HepG2 (cell line): ENCODE measurements at regions not wholly inside any gene's neighbourhood (a gene's known extent, or its start where the extent isn't known, plus 50 kb on each side); places are given as distances from the start of the nearest gene placed in this dataset.
A peak's percentile ranks its signal among the peaks of the same experiment; 100 is the strongest.

ENCODE experiments used
- ATAC-seq: fragments of 200-7000 bp; cut with Tn5 transposase; 3 replicates; pipeline ENCODE4 v1.9.1; 2020; ENCODE audit warnings: mild to moderate bottlenecking, moderate library complexity
- BruUV-seq: library from RNA; stranded (reverse); fragments of 400-500 nt; replicated peaks from 2 replicates; lab custom pipeline; 2021; lab: Mats Ljungman, UMichigan
- CTCF ChIA-PET: fragments of 300-600 bp; formaldehyde crosslinking; extraction: SDS; loops from one replicate; lab custom pipeline; 2021; ENCODE audit warnings: low total read pairs, inconsistent platforms, low intra/inter-chr PET ratio; lab: Yijun Ruan, JAX
- POLR2A ChIA-PET: fragments of 350-600 bp; sonication (Branson Sonifier 250); formaldehyde crosslinking; loops from one replicate; lab custom pipeline; 2020; ENCODE audit warnings: antibody characterized with exemption, inconsistent platforms; lab: Yijun Ruan, JAX
- DNase-seq: peaks from one replicate; pipeline ENCODE4 v3.0.0-alpha.2; 2015; ENCODE audit warnings: low spot score
- FAIRE-seq: peaks from 3 replicates; lab custom pipeline; 2011; peaks lifted over from hg19 to GRCh38; lab: Jason Lieb, UNC
- H2AFZ ChIP-seq: one replicate; pipeline ENCODE4 v1.6.1; 2011; ENCODE audit warnings: low read length, inconsistent platforms
- H3K27ac ChIP-seq: fragments of 300-600 bp; 3 replicates; pipeline ENCODE4 v1.8.0; 2011; ENCODE audit warnings: mixed run types, mild to moderate bottlenecking, mixed read lengths, low read length, inconsistent platforms; ENCODE audit not compliant: insufficient read depth; ENCODE audit errors: extremely low read length
- H3K27me3 ChIP-seq, 2 experiments: fragments of 200-600 bp in 1 of 2; 2 replicates in 1 of 2; 3 replicates in 1 of 2; pipeline versions ENCODE4 v1.6.0 to v1.8.0; 2011; ENCODE audit warnings: low read length in 2 of 2, mild to moderate bottlenecking in 2 of 2, moderate library complexity in 2 of 2, inconsistent platforms in 1 of 2; ENCODE audit not compliant: insufficient read depth in 2 of 2, control insufficient read depth in 1 of 2
- H3K36me3 ChIP-seq, 2 experiments: fragments of 200-600 bp in 1 of 2; replicated peaks in 1 of 2; 2 replicates in 1 of 2; 3 replicates in 1 of 2; pipeline versions ENCODE4 v1.5.1 to v1.8.0; 2011; ENCODE audit warnings: low read length in 2 of 2, inconsistent platforms in 1 of 2; ENCODE audit not compliant: insufficient read depth in 2 of 2, control insufficient read depth in 1 of 2
- H3K4me1 ChIP-seq: 2 replicates; pipeline ENCODE4 v1.5.1; 2012; ENCODE audit warnings: low read length, inconsistent platforms; ENCODE audit not compliant: insufficient read depth
- H3K4me2 ChIP-seq: 2 replicates; pipeline ENCODE4 v1.6.0; 2011; ENCODE audit warnings: low read depth, low read length, inconsistent platforms
- H3K4me3 ChIP-seq, 3 experiments: fragments of 200-600 bp in 1 of 3; sonication (generic), shearing (Covaris generic) in 1 of 3; replicated peaks in 1 of 3; 2 replicates each; pipeline ENCODE4 v1.5.1; 2011 to 2016; ENCODE audit warnings: low read length in 3 of 3, inconsistent platforms in 2 of 3, low read depth in 2 of 3, mild to moderate bottlenecking in 2 of 3, control low read depth in 1 of 3, mixed read lengths in 1 of 3; ENCODE audit not compliant: insufficient read depth in 1 of 3
- H3K79me2 ChIP-seq: one replicate; pipeline ENCODE4 v1.6.1; 2011; ENCODE audit warnings: low read length, inconsistent platforms; ENCODE audit not compliant: insufficient read depth
- H3K9ac ChIP-seq: 2 replicates; pipeline ENCODE4 v1.6.0; 2011; ENCODE audit warnings: mild to moderate bottlenecking, low read depth, low read length, inconsistent platforms; ENCODE audit not compliant: insufficient read depth
- H3K9me3 ChIP-seq: 2 replicates; pipeline ENCODE4 v1.5.1; 2012; ENCODE audit warnings: mild to moderate bottlenecking, low read length
- H4K20me1 ChIP-seq: 2 replicates; pipeline ENCODE4 v1.6.0; 2011; ENCODE audit warnings: inconsistent platforms, mild to moderate bottlenecking, low read length, moderate library complexity; ENCODE audit not compliant: insufficient read depth
- ARHGAP35 ChIP-seq: sonication (generic); formaldehyde crosslinking; IDR thresholded peaks from 2 replicates; pipeline ENCODE4 v1.9.0; 2022; ENCODE audit warnings: mild to moderate bottlenecking, inconsistent platforms, moderate library complexity, missing genetic modification reagents, borderline replicate concordance
- ATM ChIP-seq: fragments of 450-650 bp; IDR thresholded peaks from 2 replicates; pipeline ENCODE4 v1.7.1; 2017; ENCODE audit warnings: mild to moderate bottlenecking, borderline replicate concordance
- CENPT ChIP-seq: sonication (generic); formaldehyde crosslinking; IDR thresholded peaks from 2 replicates; pipeline ENCODE4 v1.8.0; 2022; ENCODE audit warnings: low read depth, mild to moderate bottlenecking, moderate library complexity, missing genetic modification reagents
- CREB1 ChIP-seq, 2 experiments: fragments of 450-650 bp in 1 of 2; IDR thresholded peaks; 2 replicates each; pipeline ENCODE4 v1.6.1; 2016 to 2017; ENCODE audit warnings: control low read depth in 1 of 2, mild to moderate bottlenecking in 1 of 2, missing compliant biosample characterization in 1 of 2, missing genetic modification characterization in 1 of 2
- FOXC1 ChIP-seq: sonication (generic); formaldehyde crosslinking; IDR thresholded peaks from 2 replicates; pipeline ENCODE4 v1.8.0; 2022; ENCODE audit warnings: mild to moderate bottlenecking, missing genetic modification reagents, borderline replicate concordance
- HCFC1 ChIP-seq: fragments of 150-350 bp; IDR thresholded peaks from 2 replicates; pipeline ENCODE4 v1.6.1; 2014; ENCODE audit warnings: low read depth, low read length
- PCBP1 ChIP-seq: fragments of 200-400 bp; formaldehyde crosslinking; IDR thresholded peaks from 2 replicates; pipeline ENCODE4 v1.6.1; 2017; ENCODE audit warnings: mild to moderate bottlenecking, low read depth, low read length, borderline replicate concordance
- PLSCR1 ChIP-seq: sonication (generic); formaldehyde crosslinking; IDR thresholded peaks from 2 replicates; pipeline ENCODE4 v1.5.0; 2020; ENCODE audit warnings: missing genetic modification reagents, mild to moderate bottlenecking, borderline replicate concordance
- ZNF230 ChIP-seq: sonication (generic); formaldehyde crosslinking; IDR thresholded peaks from 2 replicates; pipeline ENCODE4 v1.4.0; 2020; ENCODE audit warnings: mild to moderate bottlenecking, missing genetic modification reagents
- ZNF256 ChIP-seq: sonication (generic); formaldehyde crosslinking; conservative IDR thresholded peaks from 2 replicates; pipeline ENCODE4 v1.4.0; 2020; ENCODE audit warnings: missing genetic modification reagents
- ZSCAN21 ChIP-seq: sonication (generic); formaldehyde crosslinking; IDR thresholded peaks from 2 replicates; pipeline ENCODE4 v1.8.0; 2022; ENCODE audit warnings: mild to moderate bottlenecking, missing genetic modification reagents, moderate library complexity, borderline replicate concordance
- WGBS: methylation state at CpG from one replicate; pipeline ENCODE4 v1.1.6; 2017; ENCODE audit warnings: low lambda C conversion rate; 5-methylcytosine and 5-hydroxymethylcytosine counted together
- in situ Hi-C: cut with HindIII; loops from 2 replicates; pipeline ENCODE4 v1.10.0; 2017; ENCODE audit warnings: low pct_unique_long_range_greater_than_20kb; ENCODE audit not compliant: extremely low pct_ligation_motif_present
- intact Hi-C: fragments of 100-400 bp; cut with micrococcal nuclease; formaldehyde crosslinking; loops from one replicate; pipeline ENCODE4 v1.10.0; 2022; ENCODE audit not compliant: unreplicated experiment

- no peak overlapping the region for H2AFZ ChIP-seq
- BruUV-seq = no TSS peak
- in situ Hi-C loops = no loop called here
- no peaks in the 10 kb centered on the region for H3K4me1 ChIP-seq
- H3K4me2 ChIP-seq = no peak overlapping the region
- no peak overlapping the region for H3K27ac ChIP-seq
- CTCF ChIA-PET = no interaction called here
- DNase-seq (no peak), ATAC-seq (no peak), FAIRE-seq (no peak)
- WGBS = 36% methylated on average over 1 of the region's 1 CpG
- no peak overlapping the region for H3K4me3 ChIP-seq
- intact Hi-C loops = no loop called here
- H3K36me3 ChIP-seq = no peaks in the 10 kb centered on the region
- no peaks in the 10 kb centered on the region for H3K9me3 ChIP-seq
- H4K20me1 ChIP-seq = no peaks in the 10 kb centered on the region
- no peaks in the 10 kb centered on the region for H3K79me2 ChIP-seq
- H3K27me3 ChIP-seq = no peaks in the 10 kb centered on the region
- TF ChIP-seq ZNF256 (CRISPR knock-in tag) (no peak), ZSCAN21 (CRISPR knock-in tag) (no peak), FOXC1 (CRISPR knock-in tag) (no peak), PLSCR1 (no peak), CENPT (CRISPR knock-in tag) (no peak), HCFC1 (no peak), ATM (no peak), ARHGAP35 (CRISPR knock-in tag) (no peak), PCBP1 (no peak)
- POLR2A ChIA-PET = no interaction called here
- no peak overlapping the region for H3K9ac ChIP-seq
Measured at GRCh38 chr3:81261996-81262395, 499.4 kb downstream of the GBE1 start.

- POLR2A ChIA-PET = no interaction called here
- no peak overlapping the region for H3K4me2 ChIP-seq
- WGBS = 25% methylated on average over 3 of the region's 4 CpGs
- in situ Hi-C loops = no loop called here
- CTCF ChIA-PET = no interaction called here
- no peak overlapping the region for H3K9ac ChIP-seq
- peaks cover 6% of the 10 kb centered on the region for H3K4me1 ChIP-seq
- H3K27ac ChIP-seq = no peak overlapping the region
- TF ChIP-seq ZNF230 (CRISPR knock-in tag) (no peak), CREB1 (IDR thresholded peaks at IDR 0.05) (peak; percentile 63), CREB1 (CRISPR knock-in tag; IDR thresholded peaks at IDR 0.05) (no peak)
- TF ChIP-seq, all 625 proteins: peak for 1
- Histone ChIP-seq H3K9me3 (no peaks in the 10 kb centered on the region), H3K4me3 (no peak overlapping the region), H3K79me2 (no peaks in the 10 kb centered on the region), H4K20me1 (no peaks in the 10 kb centered on the region), H3K27me3 (no peaks in the 10 kb centered on the region), H2AFZ (no peak overlapping the region), H3K36me3 (no peaks in the 10 kb centered on the region)
- FAIRE-seq (no peak), ATAC-seq (no peak), DNase-seq (no peak)
- BruUV-seq = no TSS peak
- intact Hi-C loops = no loop called here
Measured at GRCh38 chr3:81255463-81255862, 506.0 kb downstream of the GBE1 start.
